ENCODE measurements at regions not wholly inside any gene's neighbourhood (a gene's known extent, or its start where the extent isn't known, plus 50 kb on each side); places are given as distances from the start of the nearest gene placed in this dataset.

DNA sequence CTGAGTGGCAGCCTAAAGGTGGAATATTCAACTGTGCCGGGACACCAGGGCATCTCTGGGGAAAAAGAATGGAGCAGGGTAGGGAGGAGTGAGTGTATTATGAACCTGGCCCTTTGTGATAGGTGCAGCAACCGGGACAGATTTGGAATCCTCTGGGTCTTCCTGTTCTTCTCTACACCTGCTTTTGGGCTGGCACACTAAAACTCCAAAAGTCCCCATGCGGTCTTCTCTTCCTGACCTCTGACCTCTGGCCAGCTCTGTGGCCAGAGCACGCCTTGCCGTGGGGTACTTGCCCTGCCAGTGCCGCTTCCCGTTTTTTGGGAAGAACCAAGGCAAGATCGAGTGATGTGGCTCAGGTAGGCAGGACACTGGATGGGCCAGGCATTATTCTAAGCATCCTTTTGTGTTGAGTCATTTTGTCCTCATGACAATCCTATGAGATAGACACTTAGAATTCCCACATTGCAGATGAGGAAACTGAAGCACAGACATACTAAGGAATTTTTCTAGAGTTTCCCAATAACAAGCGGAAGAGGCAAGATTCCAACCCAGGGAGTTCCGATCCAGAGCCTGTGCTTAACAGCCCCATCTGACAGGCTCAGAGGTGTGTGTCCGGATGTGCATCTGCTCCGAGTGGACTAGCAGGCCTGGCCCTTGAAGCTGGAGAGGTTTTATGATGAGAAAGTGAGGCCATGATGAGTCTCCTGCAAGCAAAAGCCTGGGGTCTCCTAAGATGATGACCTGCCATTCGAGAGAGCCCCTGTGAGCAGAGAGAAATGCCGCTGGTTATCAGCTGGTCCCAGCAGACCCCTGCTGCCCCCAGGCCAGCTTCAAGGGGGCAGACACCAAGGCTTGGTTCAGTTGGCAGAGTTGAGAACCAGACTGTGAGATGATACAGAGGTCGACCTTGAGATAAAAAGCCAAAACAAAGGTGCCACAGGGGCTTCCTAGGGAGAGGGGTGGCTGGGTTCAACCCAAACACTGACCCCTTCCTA is 67.9 kb upstream of the ESRRB start:
- TF ChIP-seq, protein P1, sequence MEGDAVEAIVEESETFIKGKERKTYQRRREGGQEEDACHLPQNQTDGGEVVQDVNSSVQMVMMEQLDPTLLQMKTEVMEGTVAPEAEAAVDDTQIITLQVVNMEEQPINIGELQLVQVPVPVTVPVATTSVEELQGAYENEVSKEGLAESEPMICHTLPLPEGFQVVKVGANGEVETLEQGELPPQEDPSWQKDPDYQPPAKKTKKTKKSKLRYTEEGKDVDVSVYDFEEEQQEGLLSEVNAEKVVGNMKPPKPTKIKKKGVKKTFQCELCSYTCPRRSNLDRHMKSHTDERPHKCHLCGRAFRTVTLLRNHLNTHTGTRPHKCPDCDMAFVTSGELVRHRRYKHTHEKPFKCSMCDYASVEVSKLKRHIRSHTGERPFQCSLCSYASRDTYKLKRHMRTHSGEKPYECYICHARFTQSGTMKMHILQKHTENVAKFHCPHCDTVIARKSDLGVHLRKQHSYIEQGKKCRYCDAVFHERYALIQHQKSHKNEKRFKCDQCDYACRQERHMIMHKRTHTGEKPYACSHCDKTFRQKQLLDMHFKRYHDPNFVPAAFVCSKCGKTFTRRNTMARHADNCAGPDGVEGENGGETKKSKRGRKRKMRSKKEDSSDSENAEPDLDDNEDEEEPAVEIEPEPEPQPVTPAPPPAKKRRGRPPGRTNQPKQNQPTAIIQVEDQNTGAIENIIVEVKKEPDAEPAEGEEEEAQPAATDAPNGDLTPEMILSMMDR (IDR thresholded peaks at IDR 0.05; ENCODE audit: insufficient read depth, low read length, poor library complexity, severe bottlenecking) = no peak
- no peak for DNase-seq (ENCODE audit: low read depth)
- Histone ChIP-seq H3K27me3 (ENCODE audit: control insufficient read depth, insufficient read depth, low read length) (peaks cover 8% of the 10 kb centered on the region), H3K4me3 (ENCODE audit: low read depth, low read length) (no peak overlapping the region), H3K36me3 (ENCODE audit: control insufficient read depth, insufficient read depth, low read length) (no peaks in the 10 kb centered on the region)

DNA sequence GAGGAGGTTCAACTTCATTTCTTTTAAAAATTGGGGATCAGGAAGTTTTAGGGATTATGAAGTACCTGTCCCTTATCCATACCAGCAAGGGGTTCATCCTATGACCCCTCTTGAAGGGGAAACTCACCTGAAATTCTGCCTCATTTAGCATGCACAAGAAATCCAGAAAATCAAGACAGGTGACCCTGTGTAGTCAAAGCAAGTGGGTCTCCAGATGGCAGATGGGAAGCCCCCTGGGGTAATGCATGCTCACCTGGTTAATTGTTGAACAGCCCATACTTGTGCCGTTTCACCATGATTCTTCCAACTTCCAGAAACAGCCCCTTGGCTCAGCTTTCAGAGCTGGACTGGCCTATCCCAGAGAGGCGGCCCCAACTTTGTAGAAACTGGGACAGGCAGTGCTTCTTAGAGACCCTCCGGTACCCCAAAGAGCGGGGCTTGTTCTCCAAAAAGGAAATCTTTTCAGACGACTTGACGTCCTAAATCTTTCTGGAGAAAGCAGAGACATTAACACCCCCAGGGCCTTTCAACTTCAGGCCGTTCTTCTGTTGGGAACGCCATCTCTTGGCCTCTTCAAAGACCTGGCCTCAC is 66.3 kb upstream of the ESRRB start:
- no peak for DNase-seq (ENCODE audit: low read depth)

DNA sequence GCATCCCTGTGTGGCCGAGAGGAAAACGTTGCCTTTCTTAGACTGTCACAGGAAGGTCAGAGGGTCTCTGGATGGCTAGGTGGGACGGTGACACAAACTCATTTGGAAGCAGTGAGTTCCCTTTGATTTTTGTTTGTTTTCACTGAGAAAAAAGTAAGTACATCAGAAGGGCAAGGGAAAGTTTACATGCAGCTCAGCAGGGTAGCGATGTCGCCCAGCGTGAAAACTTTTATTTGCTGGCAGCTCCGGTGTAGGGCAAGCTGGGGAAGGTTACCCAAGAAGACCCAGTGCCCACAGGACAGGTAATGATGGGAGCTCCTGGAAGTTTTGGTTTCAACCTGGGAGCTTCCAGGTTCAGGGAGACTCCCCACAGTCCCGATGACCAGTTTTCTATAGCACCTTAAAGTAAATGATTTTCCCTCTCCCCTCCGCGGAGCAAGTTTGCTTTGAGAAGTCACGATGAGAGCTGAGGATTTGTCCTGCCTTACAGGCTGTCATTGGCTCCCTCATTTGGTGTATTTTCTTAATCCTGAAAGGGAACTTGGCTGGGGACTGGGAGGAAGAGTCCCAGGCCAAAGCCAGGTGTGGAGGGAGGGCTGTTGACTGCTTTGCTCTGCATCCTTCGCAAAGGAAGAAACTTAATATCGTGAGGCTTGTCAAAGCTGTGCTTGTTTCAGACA is 64.7 kb upstream of the ESRRB start:
- H3K4me3 ChIP-seq (ENCODE audit: low read depth, low read length) = no peak overlapping the region
- TF ChIP-seq, protein P1 (IDR thresholded peaks at IDR 0.05; ENCODE audit: insufficient read depth, low read length, poor library complexity, severe bottlenecking) = no peak
- H3K27me3 ChIP-seq (ENCODE audit: control insufficient read depth, insufficient read depth, low read length) = peaks cover 15% of the 10 kb centered on the region
- H3K36me3 ChIP-seq (ENCODE audit: control insufficient read depth, insufficient read depth, low read length) = no peaks in the 10 kb centered on the region
- no peak for DNase-seq (ENCODE audit: low read depth)

More for the DNA sequence above, 66.3 kb upstream of the ESRRB start:
- H3K4me3 ChIP-seq (ENCODE audit: low read depth, low read length) = no peak overlapping the region
- peaks cover 15% of the 10 kb centered on the region for H3K27me3 ChIP-seq (ENCODE audit: control insufficient read depth, insufficient read depth, low read length)
- TF ChIP-seq, protein P1 (IDR thresholded peaks at IDR 0.05; ENCODE audit: insufficient read depth, low read length, poor library complexity, severe bottlenecking) = no peak
- H3K36me3 ChIP-seq (ENCODE audit: control insufficient read depth, insufficient read depth, low read length) = no peaks in the 10 kb centered on the region

DNA sequence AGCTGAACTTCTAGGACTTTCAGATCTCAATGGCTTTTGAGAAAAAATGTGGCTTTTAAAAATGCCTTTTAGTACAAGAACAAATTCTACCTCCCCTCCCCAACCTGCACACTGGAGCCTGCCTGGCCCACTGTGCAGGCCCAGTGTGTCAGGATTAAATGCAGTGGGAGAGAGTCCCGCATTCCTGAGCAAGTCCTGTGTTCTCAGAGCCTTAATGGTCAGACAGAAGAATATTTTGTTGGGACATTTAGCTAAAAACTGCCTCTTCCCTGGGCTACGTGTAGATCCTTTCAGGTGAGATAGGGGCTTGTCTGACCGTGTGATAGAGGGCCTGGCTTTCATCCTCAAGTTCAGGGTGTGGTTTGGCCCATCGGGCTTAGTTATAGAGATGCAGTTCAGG is 63.1 kb upstream of the ESRRB start:
- DNase-seq (ENCODE audit: low read depth) = no peak
- Histone ChIP-seq H3K27me3 (ENCODE audit: control insufficient read depth, insufficient read depth, low read length) (peaks cover 15% of the 10 kb centered on the region), H3K4me3 (ENCODE audit: low read depth, low read length) (no peak overlapping the region), H3K36me3 (ENCODE audit: control insufficient read depth, insufficient read depth, low read length) (no peaks in the 10 kb centered on the region)
- TF ChIP-seq, protein P1 (IDR thresholded peaks at IDR 0.05; ENCODE audit: insufficient read depth, low read length, poor library complexity, severe bottlenecking) = no peak

DNA sequence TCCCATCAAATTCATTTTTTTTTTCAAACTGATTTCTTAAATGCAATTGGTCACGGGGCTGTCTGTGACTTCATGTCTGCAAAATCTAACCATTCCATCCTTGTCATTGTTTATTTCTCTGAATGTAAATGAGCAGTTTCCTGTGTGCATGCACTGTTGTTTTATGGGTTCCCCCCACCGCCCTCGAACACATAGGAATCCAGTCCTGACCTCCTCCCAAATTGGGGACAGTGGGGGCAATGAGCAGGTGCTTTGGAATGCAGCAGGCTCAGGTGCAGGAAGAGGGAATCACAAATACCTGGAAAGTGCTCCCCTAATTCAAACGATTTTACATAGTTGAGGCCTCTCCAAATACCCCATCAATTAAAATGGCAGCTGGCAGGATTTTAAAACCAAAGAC is 62.6 kb upstream of the ESRRB start:
- DNase-seq (ENCODE audit: low read depth) = no peak
- H3K4me3 ChIP-seq (ENCODE audit: low read depth, low read length) = no peak overlapping the region
- TF ChIP-seq, protein P1 (IDR thresholded peaks at IDR 0.05; ENCODE audit: insufficient read depth, low read length, poor library complexity, severe bottlenecking) = no peak

More for the DNA sequence above, 62.6 kb upstream of the ESRRB start:
- peaks cover 15% of the 10 kb centered on the region for H3K27me3 ChIP-seq (ENCODE audit: control insufficient read depth, insufficient read depth, low read length)
- H3K36me3 ChIP-seq (ENCODE audit: control insufficient read depth, insufficient read depth, low read length) = no peaks in the 10 kb centered on the region

Measured in kidney epithelial cell (primary cell).